ENCODE measurements at regions not wholly inside any gene's neighbourhood (a gene's known extent, or its start where the extent isn't known, plus 50 kb on each side); places are given as distances from the start of the nearest gene placed in this dataset.

GRCh38 chr1:229110986-229111385 lies 159.9 kb upstream of the RAB4A start:
- TF ChIP-seq ZNF274 (IDR thresholded peaks at IDR 0.05; ENCODE audit: low read depth, low read length) = no peak
- no peak for TF ChIP-seq SUZ12 (IDR thresholded peaks at IDR 0.05; ENCODE audit: extremely low read depth, insufficient read depth, insufficient read length)

Data from NT2/D1 (cell line).